OCI-LY3 (cell line): ENCODE measurements at regions not wholly inside any gene's neighbourhood (a gene's known extent, or its start where the extent isn't known, plus 50 kb on each side); places are given as distances from the start of the nearest gene placed in this dataset.

ENCODE experiments used
- CTCF ChIP-seq: fragments of 200-600, 300-600 bp; sonication (generic); IDR thresholded peaks from 2 replicates; pipeline ENCODE4 v1.5.1; 2014; ENCODE audit warnings: antibody characterized with exemption, low read length, low read depth
- EZH2phosphoT487 ChIP-seq: fragments of 200-600 bp; shearing (Covaris generic); IDR thresholded peaks from 2 replicates; pipeline ENCODE4 v1.6.1; 2018; ENCODE audit warnings: antibody characterized with exemption, mixed run types, low read depth

DNA sequence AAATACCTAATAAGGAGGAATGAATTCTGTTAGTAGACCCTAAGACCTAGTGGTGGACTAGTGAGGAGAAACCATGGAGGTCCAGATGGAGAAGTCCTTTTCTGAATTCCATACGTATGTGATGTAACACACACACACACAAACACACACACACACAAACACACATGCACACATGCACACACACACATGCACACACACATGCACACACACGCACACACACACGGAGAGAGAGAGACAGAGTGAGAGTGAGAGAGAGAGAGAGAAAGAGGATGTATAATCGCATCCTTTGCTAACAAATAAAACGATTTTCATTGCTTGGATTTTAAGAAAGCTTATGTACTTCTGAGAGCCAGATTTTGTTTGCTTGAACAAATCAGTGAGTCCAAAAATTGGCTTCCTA is 132.6 kb upstream of the CEP162 start:
- TF ChIP-seq CTCF = no peak
- TF ChIP-seq EZH2phosphoT487 = no peak
